Hematopoietic multipotent progenitor cell treated with erythropoietin and hydrocortisone succinate and interleukin-3 and kit ligand, for 17 days (in vitro differentiated cells): ENCODE measurements at regions not wholly inside any gene's neighbourhood (a gene's known extent, or its start where the extent isn't known, plus 50 kb on each side); places are given as distances from the start of the nearest gene placed in this dataset.
A peak's percentile ranks its signal among the peaks of the same experiment; 100 is the strongest.

ENCODE experiments used
- DNase-seq: peaks from one replicate; pipeline ENCODE4 v3.0.0-alpha.2; 2015; ENCODE audit warnings: low spot score

DNA sequence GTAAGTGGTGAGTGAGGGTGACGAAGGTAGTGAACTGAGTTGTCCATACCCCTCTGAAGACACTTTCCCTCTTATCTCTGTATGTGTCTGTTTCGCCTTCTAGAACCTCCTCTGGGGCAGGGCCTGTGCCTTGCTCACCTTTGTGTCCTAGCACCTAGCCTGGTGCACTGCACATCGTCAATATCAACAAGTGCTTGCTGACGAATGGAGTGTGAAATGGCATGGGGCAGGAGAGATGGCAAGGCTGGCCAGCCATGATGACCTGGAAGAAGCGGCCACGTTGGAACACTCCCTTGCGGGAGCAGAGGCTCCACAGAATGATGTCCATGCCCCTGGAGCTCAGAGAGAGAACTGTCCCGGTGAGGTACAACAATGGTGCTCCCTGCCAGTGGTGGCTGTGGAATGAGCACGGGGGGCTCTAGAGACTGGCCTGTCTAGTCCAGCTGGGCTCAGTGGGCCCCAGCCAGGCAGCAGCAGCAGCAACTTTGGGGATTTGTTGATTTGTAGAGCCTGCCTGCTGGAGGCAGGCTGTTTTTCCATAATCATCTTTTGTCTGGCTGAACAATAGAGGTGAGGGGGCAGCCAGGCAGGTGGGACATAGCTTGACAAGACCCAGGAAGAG is 112.2 kb upstream of the PJA1 start:
- no peak for DNase-seq

DNA sequence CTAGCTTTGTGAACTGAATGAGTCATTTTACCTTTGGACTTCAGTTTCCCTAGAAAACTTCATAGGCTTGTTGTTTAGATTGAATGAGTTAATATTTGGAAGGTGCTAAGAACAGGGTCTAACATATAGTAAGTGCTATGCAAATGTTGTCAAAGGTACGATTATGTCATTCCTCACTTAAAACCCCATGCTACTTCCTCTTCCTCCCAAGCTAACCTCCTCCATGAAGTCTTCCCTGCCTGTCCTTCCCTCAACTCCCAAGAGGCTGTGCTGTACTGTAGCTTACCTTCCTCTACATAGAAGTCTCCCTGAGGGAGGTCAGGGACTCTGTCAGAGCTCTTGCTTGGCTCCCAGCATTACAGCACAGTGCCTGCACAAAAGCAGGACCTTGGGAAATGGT is 103.4 kb upstream of the PJA1 start:
- no peak for DNase-seq

DNA sequence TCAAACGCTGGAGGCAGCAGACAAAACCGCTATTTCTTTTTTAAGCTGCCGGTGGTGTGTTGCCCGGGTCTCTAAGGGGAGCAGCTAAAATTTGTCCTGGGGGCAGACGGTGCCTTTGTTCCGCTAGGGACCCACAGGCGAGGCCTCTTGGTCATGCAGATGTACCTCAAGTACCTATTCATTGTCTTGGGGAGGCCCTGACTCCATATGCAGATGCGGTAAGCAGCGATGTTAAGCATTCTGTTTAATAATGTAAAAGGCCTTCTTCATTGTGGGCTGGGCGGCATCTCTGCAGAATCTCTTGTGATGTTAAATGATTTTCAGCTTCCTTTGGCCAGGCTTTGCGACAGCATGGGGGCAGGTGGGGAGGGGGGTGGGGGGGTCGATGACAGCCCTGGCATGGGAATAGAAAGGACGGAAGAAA is 98.9 kb upstream of the PJA1 start:
- no peak for DNase-seq

DNA sequence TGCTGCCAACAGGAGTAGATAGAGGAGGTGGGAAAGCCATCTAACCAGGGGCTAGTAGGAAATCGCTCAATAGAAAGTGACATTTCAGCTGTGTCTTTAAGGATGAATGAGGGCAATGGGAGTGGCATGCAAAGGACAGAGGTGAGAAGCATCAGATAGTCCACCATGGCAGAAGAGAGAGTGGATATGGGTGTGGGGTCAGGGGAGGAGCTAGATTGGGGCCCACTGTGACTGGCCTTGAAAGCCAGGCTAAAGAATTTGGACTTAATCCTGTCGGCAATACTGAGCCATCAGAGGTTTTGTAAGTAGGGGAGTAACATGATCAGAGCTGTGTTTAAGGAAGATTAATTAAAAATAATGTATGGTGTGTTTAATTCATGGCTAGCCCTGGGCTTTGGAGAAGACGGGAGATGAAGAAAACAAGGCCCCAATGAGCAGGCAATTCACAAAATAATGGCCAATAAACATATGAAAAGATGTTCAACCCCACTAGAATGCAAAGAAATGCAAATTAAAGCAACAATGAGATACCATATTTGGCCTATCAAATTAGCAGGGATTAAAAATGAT is 98.1 kb upstream of the PJA1 start:
- no peak for DNase-seq

DNA sequence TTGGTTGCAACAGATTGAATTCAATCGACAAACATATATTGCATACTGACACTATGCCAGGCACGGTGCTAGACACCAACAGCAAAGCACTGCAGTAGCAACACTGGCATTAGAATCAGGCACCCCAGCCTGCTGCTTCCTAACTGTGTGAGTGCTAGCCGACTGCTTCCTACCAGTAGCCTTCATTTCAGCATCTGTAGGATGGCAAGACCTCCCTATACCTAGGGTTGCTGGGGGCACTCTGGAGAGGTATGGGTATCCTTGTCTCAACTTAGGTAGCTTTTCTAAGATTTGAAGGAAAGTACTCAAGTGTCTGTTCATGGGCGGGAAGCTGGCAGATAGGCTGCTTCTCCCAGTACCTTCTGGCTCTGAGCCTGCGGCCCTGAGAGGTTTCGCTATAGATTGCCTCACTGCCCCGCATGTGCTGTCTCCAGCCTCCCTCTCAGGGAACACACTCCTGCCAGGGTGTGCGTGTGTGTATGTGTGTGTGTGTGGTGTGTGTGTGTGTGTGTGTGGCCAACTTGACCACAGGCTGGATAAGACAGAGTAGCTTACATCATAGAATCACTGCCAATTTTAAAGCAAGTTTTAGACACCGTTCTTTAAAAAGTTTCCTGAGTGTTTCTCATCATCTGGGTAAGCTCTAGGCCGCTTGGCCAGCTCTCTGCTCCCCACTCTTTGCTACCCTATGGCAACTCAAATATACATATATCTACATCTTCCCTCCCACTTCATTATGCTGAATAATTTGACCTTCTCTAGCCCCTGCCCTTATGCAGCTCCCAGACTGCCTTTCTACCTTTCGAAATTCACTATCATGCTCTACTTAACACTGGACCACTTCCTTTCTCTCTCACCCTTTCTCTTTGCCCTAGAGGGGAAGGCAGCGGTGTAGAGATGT is 97.0 kb upstream of the PJA1 start:
- DNase-seq: no peak

DNA sequence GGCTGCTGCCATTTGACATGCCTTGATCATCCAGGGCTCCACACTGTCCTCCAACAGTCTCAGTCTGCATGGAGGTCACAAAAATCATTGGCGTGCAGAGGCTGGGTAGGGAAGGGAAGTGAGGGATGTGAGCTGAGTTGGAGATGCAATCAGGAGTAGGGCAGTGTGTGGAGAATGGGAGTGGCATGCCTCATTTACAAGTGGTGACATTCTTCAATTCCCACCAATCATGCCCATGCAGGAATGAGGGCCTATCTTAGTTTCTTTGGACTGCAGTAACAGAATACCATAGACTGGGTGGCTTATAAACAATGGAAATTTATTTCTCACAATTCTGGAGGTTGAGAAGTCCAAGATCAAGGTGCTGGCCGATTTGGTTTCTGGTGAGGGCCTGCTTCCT is 94.9 kb upstream of the PJA1 start:
- no peak for DNase-seq

DNA sequence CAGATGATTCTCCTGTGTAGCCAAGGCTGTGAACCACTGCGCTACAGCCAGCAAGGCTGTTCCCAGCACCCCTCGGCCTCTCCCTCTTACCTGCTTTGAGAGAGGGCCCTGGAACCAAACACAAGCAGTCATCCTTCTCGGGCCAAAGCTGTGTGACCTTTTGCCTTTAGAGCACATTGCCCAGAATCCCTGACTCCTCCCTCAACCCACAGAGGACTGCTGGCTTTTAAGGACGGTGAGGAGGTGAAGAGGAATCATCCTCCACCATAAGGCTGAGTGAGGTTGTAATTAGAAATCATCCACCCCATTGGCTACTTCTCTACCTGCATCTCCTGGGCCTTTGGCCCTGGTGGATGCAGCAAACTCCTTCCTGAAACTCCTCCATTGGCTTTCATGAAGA is 93.6 kb upstream of the PJA1 start:
- no peak for DNase-seq

DNA sequence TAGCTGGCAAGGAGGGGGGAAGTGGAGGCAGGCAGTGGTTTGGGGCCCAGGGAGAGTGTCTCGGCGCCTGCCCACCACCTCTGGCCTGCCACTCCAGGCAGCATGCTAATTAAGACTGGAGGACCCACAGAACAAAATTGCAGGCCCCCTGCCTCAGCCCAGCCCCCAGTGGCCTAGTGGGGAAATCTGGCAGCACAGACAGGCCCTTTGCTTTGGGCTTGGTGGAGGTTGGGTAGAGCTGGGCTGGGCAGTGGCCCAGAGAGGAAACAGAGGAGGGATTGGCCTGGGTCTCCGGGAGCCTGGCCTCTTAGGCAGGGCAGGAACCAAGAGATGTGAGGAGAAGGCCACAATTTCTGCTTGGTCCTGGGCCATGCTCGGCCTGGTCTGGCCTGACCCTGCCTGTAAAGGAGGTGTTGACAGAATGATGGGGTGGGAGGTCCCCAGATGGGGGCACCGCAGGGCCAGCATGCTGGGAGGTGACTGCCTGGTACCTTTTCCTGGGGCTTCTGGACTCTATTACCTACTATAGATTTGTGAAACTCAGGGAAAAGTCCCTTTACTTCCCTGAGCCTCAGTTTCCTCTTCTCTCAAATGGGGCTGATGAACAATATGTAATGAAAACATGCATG is 92.4 kb upstream of the PJA1 start:
- DNase-seq: no peak

DNA sequence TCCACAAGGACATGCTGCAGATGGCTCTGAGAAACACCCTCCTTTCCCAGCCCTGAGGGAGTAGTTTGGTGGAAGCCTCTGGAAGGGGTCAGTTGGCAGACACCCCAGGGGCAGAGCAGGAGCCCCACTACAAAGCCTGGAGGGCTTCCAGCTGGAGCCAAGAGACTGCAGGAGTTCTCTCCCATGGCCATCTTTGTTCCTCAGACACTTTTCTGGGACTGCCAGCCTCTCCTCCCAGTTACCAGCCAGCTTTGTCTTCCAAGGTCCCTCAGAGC is 91.0 kb upstream of the PJA1 start:
- no peak for DNase-seq

DNA sequence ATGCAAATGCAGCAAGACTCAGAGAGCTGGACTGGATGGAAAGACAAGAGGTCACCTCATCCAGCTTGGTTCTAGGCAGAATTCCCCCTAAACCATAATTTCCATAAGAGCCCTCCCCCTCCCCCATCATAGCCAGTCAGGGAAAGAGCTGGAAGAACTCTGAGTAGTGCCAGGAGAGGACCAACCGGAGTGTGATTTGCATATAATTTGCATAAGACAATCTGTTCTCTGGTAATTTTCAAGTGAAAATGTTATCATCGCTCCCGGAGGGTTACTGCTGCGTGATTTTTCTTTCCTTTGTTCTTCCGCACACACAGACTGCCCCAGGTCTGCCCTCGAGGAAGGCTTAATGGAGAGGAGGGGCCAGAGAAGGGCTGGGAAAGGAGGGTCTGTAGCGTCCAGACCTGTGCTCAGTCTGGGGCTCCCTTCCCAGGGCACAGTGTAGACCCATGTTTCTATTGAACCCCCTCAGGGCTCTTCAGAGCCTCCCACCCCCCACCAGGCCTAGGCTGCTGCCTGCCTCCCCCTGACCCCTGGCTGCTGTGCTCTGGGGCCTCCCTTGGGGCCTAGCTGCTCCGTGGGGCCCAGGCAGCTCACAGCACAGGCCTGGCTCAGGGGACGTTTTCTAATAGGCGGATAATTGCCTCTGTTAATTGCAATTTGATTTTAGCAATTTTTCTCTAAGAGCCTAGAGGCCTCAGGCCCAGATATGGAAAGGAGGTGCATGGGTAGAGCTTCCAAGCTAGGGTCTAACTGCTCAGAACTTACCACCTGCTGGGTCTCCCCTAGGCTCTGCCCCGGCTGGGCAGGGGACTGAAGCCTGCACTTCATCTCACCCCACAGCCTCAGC is 90.4 kb upstream of the PJA1 start:
- no peak for DNase-seq

DNA sequence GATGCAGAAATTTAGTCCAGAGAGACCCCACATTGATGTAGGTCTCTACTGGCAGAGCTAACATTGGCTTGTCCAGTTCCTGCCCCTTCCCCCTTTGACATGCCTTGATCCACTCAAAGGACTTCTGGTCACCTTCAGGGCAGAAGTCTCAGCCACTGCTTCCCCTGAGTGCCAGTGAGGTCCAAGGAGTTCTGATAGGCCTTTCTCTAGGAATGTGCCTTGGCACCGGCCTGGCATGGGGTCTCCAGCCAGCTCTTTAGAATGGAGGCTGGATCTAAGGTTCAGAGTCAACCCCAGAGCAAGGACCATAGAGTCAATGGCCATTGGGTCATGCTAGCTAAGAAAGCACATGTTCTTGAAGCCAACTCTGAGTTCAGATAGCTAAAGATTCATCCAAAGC is 88.6 kb upstream of the PJA1 start:
- DNase-seq: no peak

DNA sequence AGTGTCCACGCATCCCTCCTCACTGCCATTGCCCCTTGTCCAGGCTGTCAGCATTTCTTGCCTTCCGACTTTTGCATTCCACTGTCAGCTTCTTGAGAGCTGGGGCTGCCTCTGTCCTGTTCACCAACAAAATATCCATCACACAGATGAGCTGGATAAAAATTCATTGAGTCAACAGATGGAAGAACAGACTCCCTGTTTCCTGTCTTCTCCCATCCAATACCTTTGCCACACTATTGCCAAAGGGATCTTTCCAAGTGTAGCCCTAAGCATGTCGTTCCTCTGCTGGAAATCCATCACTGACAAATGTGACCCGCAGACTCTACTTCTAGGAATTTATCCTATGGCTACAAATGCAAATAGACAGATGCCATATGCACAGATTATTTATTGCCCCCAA is 78.0 kb upstream of the PJA1 start:
- no peak for DNase-seq

DNA sequence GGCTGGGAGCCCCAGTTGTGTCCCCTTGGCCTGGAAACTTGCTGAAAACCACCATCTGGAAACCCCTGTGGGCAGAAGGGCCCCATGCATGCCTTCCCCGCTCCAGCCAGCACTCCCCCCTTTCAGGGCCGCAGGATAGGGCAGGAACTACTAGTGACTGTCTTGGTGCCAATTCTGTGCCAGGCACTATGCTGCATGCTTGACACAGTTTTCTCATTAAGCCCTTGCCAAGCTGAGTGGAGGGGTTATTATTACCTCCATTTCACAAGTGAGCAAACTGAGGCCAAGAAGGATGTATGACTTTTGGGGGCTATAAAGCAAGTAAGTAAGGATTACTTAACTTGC is 73.6 kb upstream of the PJA1 start:
- no peak for DNase-seq

DNA sequence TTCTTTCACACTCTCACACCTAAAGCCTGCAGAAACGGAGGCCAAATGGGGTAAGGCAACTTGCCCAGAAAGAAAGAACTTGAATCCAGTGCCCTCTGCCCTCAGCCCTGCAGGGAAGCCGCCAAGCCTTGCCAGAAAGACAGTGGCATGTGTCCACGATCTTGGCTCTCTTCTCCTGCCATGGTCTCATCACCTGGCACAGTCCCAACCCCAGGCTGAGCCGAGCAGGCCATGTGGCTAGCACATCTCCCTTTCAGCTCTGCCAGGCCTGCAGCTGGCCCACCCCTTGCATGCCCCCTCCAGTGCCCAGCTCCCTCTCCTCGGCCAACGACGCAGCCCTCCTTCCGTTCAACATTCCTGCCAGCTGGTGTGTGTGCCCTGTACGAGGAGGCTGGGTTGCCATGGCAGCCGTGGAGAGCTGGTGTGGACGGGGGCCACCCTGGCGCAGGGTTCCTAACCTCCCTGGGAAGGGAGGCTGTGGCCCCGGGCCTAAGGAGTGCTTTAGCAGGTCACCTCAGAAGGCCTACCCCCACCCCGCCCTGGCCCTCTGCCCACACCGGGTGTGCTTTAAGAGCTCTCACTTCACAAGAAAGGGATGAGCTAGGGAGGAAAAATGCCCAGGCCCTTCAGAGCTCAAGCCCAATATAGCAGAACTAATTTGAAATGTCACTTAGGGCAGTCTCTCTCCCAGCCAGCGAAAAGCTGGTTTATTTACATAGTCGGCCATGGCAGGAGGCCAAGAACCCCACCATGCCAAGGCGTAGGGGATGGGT is 73.0 kb upstream of the PJA1 start:
- DNase-seq: no peak

DNA sequence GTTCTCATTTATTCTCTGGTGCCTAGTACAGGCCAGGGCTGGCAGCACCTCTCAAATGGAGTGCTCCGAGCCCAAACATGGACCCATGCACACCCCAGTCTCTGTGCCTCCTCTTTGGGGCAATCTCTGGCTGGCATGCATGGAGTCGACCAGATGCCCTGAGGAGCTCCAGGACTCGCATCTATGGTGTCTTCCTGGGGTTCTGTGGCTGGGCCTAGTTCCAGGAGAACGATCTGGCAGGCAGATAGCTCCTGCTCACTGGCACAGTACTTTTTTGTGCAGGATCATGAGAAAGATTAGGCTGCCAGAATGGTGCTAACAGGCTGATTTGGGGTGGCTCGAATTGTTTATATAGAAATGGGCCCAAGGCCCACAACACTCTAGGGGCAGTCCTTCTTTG is 72.0 kb upstream of the PJA1 start:
- DNase-seq: no peak

DNA sequence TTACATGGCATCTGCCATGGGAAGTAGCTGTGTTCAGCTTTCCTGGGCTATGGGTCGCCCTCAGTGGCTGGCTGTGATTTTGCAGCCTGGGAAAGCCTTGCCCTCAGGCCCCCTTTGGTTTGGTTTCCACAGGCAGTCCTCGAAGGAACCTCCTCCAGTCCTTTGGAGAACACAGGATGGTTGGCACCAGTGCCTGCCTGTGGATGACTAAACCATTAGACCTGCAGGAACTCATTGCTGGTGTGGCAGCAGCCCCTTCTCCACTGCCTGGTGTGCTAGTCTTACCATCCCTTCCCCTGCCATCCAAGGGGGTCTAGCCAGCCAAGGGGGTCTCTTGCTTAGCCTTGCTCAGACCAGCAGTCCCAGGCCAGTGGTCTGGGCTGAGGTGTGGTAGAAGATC is 71.4 kb upstream of the PJA1 start:
- DNase-seq: no peak

DNA sequence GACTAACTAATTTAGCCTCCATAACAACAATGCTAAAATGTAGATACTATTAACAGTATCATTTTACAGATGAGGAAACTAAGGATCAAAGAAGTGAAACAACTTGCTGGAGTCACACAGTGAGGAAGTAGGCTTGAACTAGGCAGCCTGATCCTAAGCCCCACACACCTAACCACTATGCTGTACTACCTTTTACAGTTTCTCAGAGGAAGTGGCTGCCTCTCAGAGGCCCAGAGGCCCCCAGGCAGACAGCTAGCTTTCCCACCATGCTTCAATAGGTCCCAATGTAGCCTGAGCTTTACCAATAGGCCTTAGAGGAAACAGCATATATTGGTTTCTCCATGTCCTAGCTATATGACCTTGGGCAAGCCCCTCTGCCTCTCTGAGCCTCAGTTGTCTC is 69.4 kb upstream of the PJA1 start:
- no peak for DNase-seq

DNA sequence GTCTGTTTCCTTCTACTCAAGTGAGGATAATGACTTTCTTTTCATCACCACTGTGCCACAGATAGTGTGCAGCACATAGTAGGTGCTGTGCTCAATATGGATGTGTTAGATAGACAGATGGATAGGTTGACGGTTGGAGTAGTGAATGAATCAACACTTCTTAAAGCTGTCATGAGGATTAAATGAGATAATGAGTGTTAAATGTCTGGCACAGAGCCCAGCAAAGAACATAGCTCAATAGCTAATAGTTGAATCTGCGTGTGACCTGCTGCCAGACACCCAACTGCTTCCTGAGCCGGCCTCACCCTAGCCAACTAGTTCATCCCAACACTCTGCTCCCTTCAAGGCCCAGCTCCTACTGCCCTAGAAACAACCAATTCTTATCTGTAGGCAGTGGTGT is 67.7 kb upstream of the PJA1 start:
- peak; percentile 38 for DNase-seq

DNA sequence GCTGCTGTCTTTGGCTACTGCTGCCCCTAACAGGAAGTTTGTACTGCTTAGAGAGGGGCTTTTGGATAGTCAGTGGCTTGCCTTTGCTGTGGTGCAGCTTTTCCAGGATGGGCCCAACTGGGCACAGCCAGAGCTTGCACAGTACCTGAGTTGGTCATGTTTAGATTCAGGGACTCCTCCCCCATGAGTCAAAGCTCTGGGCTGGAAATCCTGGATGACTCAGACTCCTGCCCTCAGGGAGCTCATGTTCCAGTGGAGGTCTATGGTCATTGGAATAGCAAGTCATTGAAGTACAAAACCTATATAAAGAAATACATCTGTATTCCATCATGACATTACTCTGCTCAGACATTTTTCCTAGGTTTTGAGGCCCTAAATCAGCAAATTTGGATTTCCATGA is 66.7 kb upstream of the PJA1 start:
- no peak for DNase-seq

DNA sequence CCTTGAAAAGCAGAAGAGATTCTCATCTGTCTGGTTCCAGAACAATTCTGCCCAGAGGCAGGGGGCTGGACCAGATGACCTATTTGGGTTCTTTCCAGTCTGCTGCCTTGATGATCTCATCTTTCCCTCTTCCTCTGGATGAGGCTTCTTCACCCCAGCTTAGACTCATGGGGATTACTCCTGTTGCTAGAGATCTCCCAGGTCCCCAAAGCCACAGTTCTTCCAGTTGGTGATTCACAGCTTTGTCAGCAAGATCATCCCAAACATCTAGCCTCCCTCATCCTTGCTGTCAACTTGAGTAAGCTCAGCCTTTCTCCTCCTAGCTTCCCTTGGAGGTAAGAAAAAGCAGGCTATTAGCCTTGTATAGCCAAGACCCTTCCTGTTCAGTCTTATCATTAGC is 64.2 kb upstream of the PJA1 start:
- DNase-seq: no peak

DNA sequence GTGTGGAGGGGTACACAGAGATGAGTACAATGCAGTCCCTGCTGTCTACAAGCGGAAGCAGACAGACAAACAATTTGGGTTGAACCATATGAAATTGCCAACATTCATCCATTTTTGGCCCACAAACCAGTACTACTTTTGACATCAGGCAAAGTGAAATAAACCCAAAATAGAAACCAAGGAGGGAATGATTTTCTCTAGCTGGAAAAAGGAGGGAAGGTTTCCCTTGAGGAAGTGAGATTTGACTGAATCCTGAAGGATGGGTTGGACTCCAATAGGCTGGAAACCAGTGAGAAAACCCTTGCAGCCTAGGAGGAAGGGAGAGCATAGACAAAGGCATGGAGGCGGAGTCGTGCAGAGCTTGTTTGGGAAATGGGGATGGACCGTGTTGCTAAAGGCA is 63.5 kb upstream of the PJA1 start:
- no peak for DNase-seq
